T-helper 2 cell (primary cell): ENCODE measurements at regions not wholly inside any gene's neighbourhood (a gene's known extent, or its start where the extent isn't known, plus 50 kb on each side); places are given as distances from the start of the nearest gene placed in this dataset.

Experiments
- DNase-seq, 5 experiments: peaks; one replicate each; pipeline versions ENCODE4 v3.0.0 to v3.0.0-alpha.2; 2012 to 2022

GRCh38 chr9:126154869-126155268, 171.8 kb upstream of the MVB12B start:
- no peak for DNase-seq

GRCh38 chr9:126155756-126156664, 170.6 kb upstream of the MVB12B start:
- DNase-seq, result no peak

- DNase-seq, result no peak
These were observed 169.7 kb upstream of the MVB12B start for GRCh38 chr9:126156898-126157297.

- DNase-seq, result no peak
These were observed 169.2 kb upstream of the MVB12B start for GRCh38 chr9:126157423-126157822.

- DNase-seq, result no peak
These were observed 168.6 kb upstream of the MVB12B start for GRCh38 chr9:126157826-126158587.

GRCh38 chr9:126158588-126159429, 167.8 kb upstream of the MVB12B start:
- no peak for DNase-seq

- DNase-seq, result no peak
These were observed 167.1 kb upstream of the MVB12B start for GRCh38 chr9:126159430-126160060.

- DNase-seq, result no peak
These were observed 166.4 kb upstream of the MVB12B start for GRCh38 chr9:126160067-126160853.

GRCh38 chr9:126160854-126161329, 165.7 kb upstream of the MVB12B start:
- no peak for DNase-seq

GRCh38 chr9:126162611-126163381, 163.8 kb upstream of the MVB12B start:
- no peak for DNase-seq

- no peak for DNase-seq
These were observed 161.7 kb upstream of the MVB12B start for GRCh38 chr9:126164796-126165525.

GRCh38 chr9:126165755-126166154, 160.9 kb upstream of the MVB12B start:
- no peak for DNase-seq

- no peak for DNase-seq
These were observed 160.3 kb upstream of the MVB12B start for GRCh38 chr9:126166291-126166690.

- no peak for DNase-seq
These were observed 159.8 kb upstream of the MVB12B start for GRCh38 chr9:126166866-126167265.

- no peak for DNase-seq
These were observed 156.9 kb upstream of the MVB12B start for GRCh38 chr9:126169736-126170135.

- no peak for DNase-seq
These were observed 156.3 kb upstream of the MVB12B start for GRCh38 chr9:126170286-126170823.

- DNase-seq, result no peak
These were observed 155.0 kb upstream of the MVB12B start for GRCh38 chr9:126171641-126172040.

- no peak for DNase-seq
These were observed 153.2 kb upstream of the MVB12B start for GRCh38 chr9:126173401-126173800.

- no peak for DNase-seq
These were observed 152.7 kb upstream of the MVB12B start for GRCh38 chr9:126173929-126174328.

- DNase-seq, result no peak
These were observed 143.4 kb upstream of the MVB12B start for GRCh38 chr9:126183266-126183665.
